K562 (cell line): ENCODE measurements at regions not wholly inside any gene's neighbourhood (a gene's known extent, or its start where the extent isn't known, plus 50 kb on each side); places are given as distances from the start of the nearest gene placed in this dataset.

Experiments used
- ATAC-seq: fragments of 200-7000 bp; cut with Tn5 transposase; 3 replicates; pipeline ENCODE4 v1.9.1; 2020; ENCODE audit warnings: moderate library complexity
- BruUV-seq: library from RNA; stranded (reverse); fragments of 400-500 nt; replicated peaks from 2 replicates; lab custom pipeline; 2021; lab: Mats Ljungman, UMichigan
- CTCF ChIA-PET: fragments of 300-600 bp; formaldehyde crosslinking; extraction: SDS; loops from one replicate; lab custom pipeline; 2021; ENCODE audit warnings: low intra/inter-chr PET ratio; lab: Yijun Ruan, JAX
- POLR2A ChIA-PET: fragments of 300-600, 350-650 bp; sonication (Branson Sonifier 250); formaldehyde crosslinking; extraction: SDS; loops from one replicate; lab custom pipeline; 2021; ENCODE audit warnings: antibody characterized with exemption, inconsistent platforms; lab: Yijun Ruan, JAX
- DNase-seq, 4 experiments: peaks; one replicate each; pipeline versions ENCODE4 v3.0.0 to v3.0.0-alpha.2; 2011 to 2018; ENCODE audit warnings: low spot score in 3 of 4, mixed read lengths in 3 of 4; ENCODE audit errors: extremely low read depth in 1 of 4
- FAIRE-seq: peaks from 2 replicates; lab custom pipeline; 2011; peaks lifted over from hg19 to GRCh38; lab: Jason Lieb, UNC
- H2AFZ ChIP-seq: 2 replicates; pipeline ENCODE4 v1.6.0; 2011; ENCODE audit warnings: low read depth, low read length, control low read depth, inconsistent platforms
- H3K27ac ChIP-seq: fragments of 200-600 bp; 3 replicates; pipeline ENCODE4 v1.8.0; 2011; ENCODE audit warnings: low read depth, mild to moderate bottlenecking, control low read depth, inconsistent platforms, low read length, moderate library complexity, mixed read lengths; ENCODE audit errors: extremely low read depth
- H3K27me3 ChIP-seq, 2 experiments: fragments of 300-600 bp in 1 of 2; 2 replicates in 1 of 2; 3 replicates in 1 of 2; pipeline versions ENCODE4 v1.6.0 to v1.8.0; 2011; ENCODE audit warnings: inconsistent platforms in 2 of 2, low read length in 2 of 2, mild to moderate bottlenecking in 1 of 2, mixed read lengths in 1 of 2, moderate library complexity in 1 of 2; ENCODE audit not compliant: control insufficient read depth in 2 of 2, insufficient read depth in 2 of 2
- H3K36me3 ChIP-seq: fragments of 300-600 bp; 3 replicates; pipeline ENCODE4 v1.8.0; 2011; ENCODE audit warnings: mild to moderate bottlenecking, low read length, inconsistent platforms; ENCODE audit not compliant: control insufficient read depth, insufficient read depth
- H3K4me1 ChIP-seq, 2 experiments: fragments of 200-600 bp in 1 of 2; replicated peaks in 1 of 2; 2 replicates in 1 of 2; 3 replicates in 1 of 2; pipeline versions ENCODE4 v1.5.1 to v1.8.0; 2011; ENCODE audit warnings: inconsistent platforms in 2 of 2, low read length in 2 of 2, mild to moderate bottlenecking in 1 of 2, mixed read lengths in 1 of 2, moderate library complexity in 1 of 2; ENCODE audit not compliant: control insufficient read depth in 2 of 2, insufficient read depth in 2 of 2
- H3K4me2 ChIP-seq: 2 replicates; pipeline ENCODE4 v1.6.1; 2011; ENCODE audit warnings: low read length, control low read depth, inconsistent platforms, mixed read lengths; ENCODE audit not compliant: insufficient read depth
- H3K4me3 ChIP-seq: fragments of 200-600 bp; sonication (generic), shearing (Covaris generic); 2 replicates; pipeline ENCODE4 v1.5.1; 2016; ENCODE audit warnings: control low read depth, inconsistent platforms
- H3K79me2 ChIP-seq: fragments of 200-600 bp; 3 replicates; pipeline ENCODE4 v1.8.0; 2011; ENCODE audit warnings: low read length, inconsistent platforms; ENCODE audit not compliant: control insufficient read depth, insufficient read depth
- H3K9ac ChIP-seq, 2 experiments: 2 replicates each; pipeline versions ENCODE4 v1.6.0 to v1.6.1; 2011; ENCODE audit warnings: low read depth in 2 of 2, low read length in 2 of 2, control low read depth in 1 of 2, inconsistent platforms in 1 of 2, mild to moderate bottlenecking in 1 of 2, mixed read lengths in 1 of 2; ENCODE audit not compliant: insufficient read depth in 1 of 2
- H3K9me1 ChIP-seq: one replicate; pipeline ENCODE4 v1.6.0; 2011; ENCODE audit warnings: inconsistent platforms, mild to moderate bottlenecking, low read length, moderate library complexity; ENCODE audit not compliant: control insufficient read depth, insufficient read depth
- H3K9me3 ChIP-seq: replicated peaks from 2 replicates; pipeline ENCODE4 v1.5.1; 2011; ENCODE audit warnings: low read depth, low read length, inconsistent platforms; ENCODE audit not compliant: control insufficient read depth, insufficient read depth
- H4K20me1 ChIP-seq: replicated peaks from 2 replicates; pipeline ENCODE4 v1.6.1; 2011; ENCODE audit warnings: low read length, inconsistent platforms, mixed read lengths; ENCODE audit not compliant: control insufficient read depth, insufficient read depth
- IFI16 ChIP-seq: fragments of 250-450 bp; sonication (Bioruptor Pico); IDR thresholded peaks from 2 replicates; pipeline ENCODE4 v2.1.2; 2022; ENCODE audit warnings: mild to moderate bottlenecking, inconsistent platforms
- IRF2 ChIP-seq: sonication (generic); formaldehyde crosslinking; IDR thresholded peaks from 2 replicates; pipeline ENCODE4 v1.8.1; 2022; ENCODE audit warnings: mild to moderate bottlenecking, missing genetic modification reagents
- KLF13 ChIP-seq: fragments of 450-650 bp; IDR thresholded peaks from 2 replicates; pipeline ENCODE4 v1.6.1; 2016; ENCODE audit warnings: missing genetic modification characterization, low read depth, mild to moderate bottlenecking, missing compliant biosample characterization, moderate library complexity, borderline replicate concordance
- NR2C2 ChIP-seq, 2 experiments: fragments of 200-800 bp in 1 of 2; sonication (Bioruptor generic) in 1 of 2; sonication (generic) in 1 of 2; formaldehyde crosslinking in 1 of 2; IDR thresholded peaks; 2 replicates each; pipeline versions ENCODE4 v1.6.1 to v1.8.0; 2016 to 2022; ENCODE audit warnings: mild to moderate bottlenecking in 1 of 2, missing compliant biosample characterization in 1 of 2, missing genetic modification characterization in 1 of 2, missing genetic modification reagents in 1 of 2
- PHTF2 ChIP-seq: fragments of 250-450 bp; sonication (Bioruptor Pico); IDR thresholded peaks from 2 replicates; pipeline ENCODE4 v1.5.0; 2021; ENCODE audit warnings: mild to moderate bottlenecking
- SIN3A ChIP-seq, 2 experiments: fragments of 150-350 bp in 1 of 2; IDR thresholded peaks; 2 replicates each; pipeline ENCODE4 v1.6.1; 2011 to 2016; ENCODE audit warnings: borderline replicate concordance in 2 of 2, low read depth in 2 of 2, low read length in 2 of 2, mild to moderate bottlenecking in 2 of 2, moderate library complexity in 2 of 2; ENCODE audit not compliant: control insufficient read depth in 1 of 2
- ZNF324 ChIP-seq: fragments of 250-450 bp; sonication (Bioruptor Pico); IDR thresholded peaks from 2 replicates; pipeline ENCODE4 v1.4.0; 2020; ENCODE audit warnings: mild to moderate bottlenecking
- ZSCAN32 ChIP-seq: fragments of 450-650 bp; formaldehyde crosslinking; IDR thresholded peaks from 2 replicates; pipeline ENCODE4 v1.4.0; 2020; ENCODE audit warnings: mild to moderate bottlenecking, moderate library complexity
- WGBS: fragments of 100-300 bp; shearing (Covaris generic); methylation state at CpG from one replicate; pipeline ENCODE4 v1.1.6; 2016; ENCODE audit warnings: low coverage, mixed read lengths; ENCODE audit not compliant: insufficient coverage; ENCODE audit errors: missing lambda C conversion rate; 5-methylcytosine and 5-hydroxymethylcytosine counted together
- in situ Hi-C: fragments of 300-500 bp; cut with MboI; formaldehyde crosslinking; loops from 4 replicates; pipeline ENCODE4 v1.15.0; 2018; ENCODE audit warnings: inconsistent platforms, mixed read lengths
- intact Hi-C: fragments of 100-400 bp; cut with micrococcal nuclease; formaldehyde crosslinking; loops from 2 replicates; pipeline ENCODE4 v1.14.2; 2022
- TF ChIP-seq, protein P1 (sequence below): fragments of 450-650 bp; IDR thresholded peaks from 2 replicates; pipeline ENCODE4 v1.7.1; 2018; ENCODE audit warnings: mild to moderate bottlenecking, low read depth; ENCODE audit not compliant: partially characterized antibody
- TF ChIP-seq, protein P2 (sequence below): fragments of 450-650 bp; IDR thresholded peaks from 2 replicates; pipeline ENCODE4 v1.6.1; 2017; ENCODE audit warnings: mild to moderate bottlenecking, moderate library complexity
- TF ChIP-seq, protein P3 (sequence below): fragments of 150-350 bp; IDR thresholded peaks from 2 replicates; pipeline ENCODE4 v1.6.1; 2014; ENCODE audit warnings: low read depth, mild to moderate bottlenecking, low read length, borderline replicate concordance

DNA sequence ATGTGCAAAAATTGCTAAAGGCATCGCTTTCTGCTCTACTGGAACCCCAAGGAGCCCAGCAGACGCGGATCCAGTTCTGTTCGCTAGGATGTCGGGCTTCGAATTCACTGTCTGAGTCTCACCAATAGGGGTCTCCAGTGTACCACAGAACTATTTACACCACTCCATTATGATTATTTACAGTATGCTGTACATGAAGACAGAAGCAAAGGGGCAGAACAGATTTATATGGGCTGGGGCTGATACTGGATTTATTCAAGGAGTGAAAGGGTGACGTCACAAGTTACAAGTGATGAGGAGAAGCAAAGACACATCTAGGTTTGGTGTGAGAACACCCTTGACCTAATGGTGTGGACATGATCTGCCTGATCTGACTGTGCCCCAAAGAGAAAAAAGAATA is 185.3 kb upstream of the ATP5MC3 start:
- Histone ChIP-seq H4K20me1 (no peaks in the 10 kb centered on the region; the same call in 1 of the 2 replicates), H3K36me3 (no peaks in the 10 kb centered on the region), H2AFZ (no peak overlapping the region), H3K9ac (no peak overlapping the region), H3K4me1 (no peaks in the 10 kb centered on the region), H3K9me3 (no peaks in the 10 kb centered on the region), H3K4me3 (no peak overlapping the region), H3K79me2 (no peaks in the 10 kb centered on the region), H3K27me3 (0 out of 5 replicates have a peak, but pooled peaks cover 0 to 4% of the 10 kb centered on the region in 2 experiments), H3K27ac (no peak overlapping the region), H3K9me1 (no peaks in the 10 kb centered on the region), H3K4me2 (no peak overlapping the region)
- ChIA-PET POLR2A (no interaction called here), CTCF (interaction anchor here (0.5 to 1.8 kb wide), 9 partner anchors 38 to 1285 kb away, joined by 3 to 6 read pairs (median 5); no protein-coding TSS in a partner anchor)
- intact Hi-C loops (loop anchor here (1.0 to 5.0 kb wide), 2 partner anchors 320 to 719 kb away; no protein-coding TSS in a partner anchor), in situ Hi-C loops (no loop called here)
- peak; percentile 53 to 67 (median 62) for DNase-seq
- under 1% methylated on average over 7 of the region's 7 CpGs for WGBS
- no TSS peak for BruUV-seq
- peak; percentile 90 for FAIRE-seq
- peak; percentile 98 for ATAC-seq
- TF ChIP-seq ZSCAN32 (CRISPR knock-in tag): no peak
- TF ChIP-seq SIN3A (IDR thresholded peaks at IDR 0.05; ENCODE audit: borderline replicate concordance in 2 of 2, control insufficient read depth in 1 of 2, low read depth in 2 of 2, low read length in 2 of 2): no peak
- no peak for TF ChIP-seq PHTF2 (CRISPR knock-in tag)
- no peak for TF ChIP-seq IFI16 (CRISPR knock-in tag)
- TF ChIP-seq, protein P1, sequence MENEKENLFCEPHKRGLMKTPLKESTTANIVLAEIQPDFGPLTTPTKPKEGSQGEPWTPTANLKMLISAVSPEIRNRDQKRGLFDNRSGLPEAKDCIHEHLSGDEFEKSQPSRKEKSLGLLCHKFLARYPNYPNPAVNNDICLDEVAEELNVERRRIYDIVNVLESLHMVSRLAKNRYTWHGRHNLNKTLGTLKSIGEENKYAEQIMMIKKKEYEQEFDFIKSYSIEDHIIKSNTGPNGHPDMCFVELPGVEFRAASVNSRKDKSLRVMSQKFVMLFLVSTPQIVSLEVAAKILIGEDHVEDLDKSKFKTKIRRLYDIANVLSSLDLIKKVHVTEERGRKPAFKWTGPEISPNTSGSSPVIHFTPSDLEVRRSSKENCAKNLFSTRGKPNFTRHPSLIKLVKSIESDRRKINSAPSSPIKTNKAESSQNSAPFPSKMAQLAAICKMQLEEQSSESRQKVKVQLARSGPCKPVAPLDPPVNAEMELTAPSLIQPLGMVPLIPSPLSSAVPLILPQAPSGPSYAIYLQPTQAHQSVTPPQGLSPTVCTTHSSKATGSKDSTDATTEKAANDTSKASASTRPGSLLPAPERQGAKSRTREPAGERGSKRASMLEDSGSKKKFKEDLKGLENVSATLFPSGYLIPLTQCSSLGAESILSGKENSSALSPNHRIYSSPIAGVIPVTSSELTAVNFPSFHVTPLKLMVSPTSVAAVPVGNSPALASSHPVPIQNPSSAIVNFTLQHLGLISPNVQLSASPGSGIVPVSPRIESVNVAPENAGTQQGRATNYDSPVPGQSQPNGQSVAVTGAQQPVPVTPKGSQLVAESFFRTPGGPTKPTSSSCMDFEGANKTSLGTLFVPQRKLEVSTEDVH: no peak
- no peak for TF ChIP-seq NR2C2 (CRISPR knock-in tag; IDR thresholded peaks at IDR 0.05)
- no peak for TF ChIP-seq NR2C2 (tag; IDR thresholded peaks at IDR 0.05)
- TF ChIP-seq, protein P2, sequence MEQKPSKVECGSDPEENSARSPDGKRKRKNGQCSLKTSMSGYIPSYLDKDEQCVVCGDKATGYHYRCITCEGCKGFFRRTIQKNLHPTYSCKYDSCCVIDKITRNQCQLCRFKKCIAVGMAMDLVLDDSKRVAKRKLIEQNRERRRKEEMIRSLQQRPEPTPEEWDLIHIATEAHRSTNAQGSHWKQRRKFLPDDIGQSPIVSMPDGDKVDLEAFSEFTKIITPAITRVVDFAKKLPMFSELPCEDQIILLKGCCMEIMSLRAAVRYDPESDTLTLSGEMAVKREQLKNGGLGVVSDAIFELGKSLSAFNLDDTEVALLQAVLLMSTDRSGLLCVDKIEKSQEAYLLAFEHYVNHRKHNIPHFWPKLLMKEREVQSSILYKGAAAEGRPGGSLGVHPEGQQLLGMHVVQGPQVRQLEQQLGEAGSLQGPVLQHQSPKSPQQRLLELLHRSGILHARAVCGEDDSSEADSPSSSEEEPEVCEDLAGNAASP: no peak
- no peak for TF ChIP-seq IRF2 (CRISPR knock-in tag)
- TF ChIP-seq, protein P3, sequence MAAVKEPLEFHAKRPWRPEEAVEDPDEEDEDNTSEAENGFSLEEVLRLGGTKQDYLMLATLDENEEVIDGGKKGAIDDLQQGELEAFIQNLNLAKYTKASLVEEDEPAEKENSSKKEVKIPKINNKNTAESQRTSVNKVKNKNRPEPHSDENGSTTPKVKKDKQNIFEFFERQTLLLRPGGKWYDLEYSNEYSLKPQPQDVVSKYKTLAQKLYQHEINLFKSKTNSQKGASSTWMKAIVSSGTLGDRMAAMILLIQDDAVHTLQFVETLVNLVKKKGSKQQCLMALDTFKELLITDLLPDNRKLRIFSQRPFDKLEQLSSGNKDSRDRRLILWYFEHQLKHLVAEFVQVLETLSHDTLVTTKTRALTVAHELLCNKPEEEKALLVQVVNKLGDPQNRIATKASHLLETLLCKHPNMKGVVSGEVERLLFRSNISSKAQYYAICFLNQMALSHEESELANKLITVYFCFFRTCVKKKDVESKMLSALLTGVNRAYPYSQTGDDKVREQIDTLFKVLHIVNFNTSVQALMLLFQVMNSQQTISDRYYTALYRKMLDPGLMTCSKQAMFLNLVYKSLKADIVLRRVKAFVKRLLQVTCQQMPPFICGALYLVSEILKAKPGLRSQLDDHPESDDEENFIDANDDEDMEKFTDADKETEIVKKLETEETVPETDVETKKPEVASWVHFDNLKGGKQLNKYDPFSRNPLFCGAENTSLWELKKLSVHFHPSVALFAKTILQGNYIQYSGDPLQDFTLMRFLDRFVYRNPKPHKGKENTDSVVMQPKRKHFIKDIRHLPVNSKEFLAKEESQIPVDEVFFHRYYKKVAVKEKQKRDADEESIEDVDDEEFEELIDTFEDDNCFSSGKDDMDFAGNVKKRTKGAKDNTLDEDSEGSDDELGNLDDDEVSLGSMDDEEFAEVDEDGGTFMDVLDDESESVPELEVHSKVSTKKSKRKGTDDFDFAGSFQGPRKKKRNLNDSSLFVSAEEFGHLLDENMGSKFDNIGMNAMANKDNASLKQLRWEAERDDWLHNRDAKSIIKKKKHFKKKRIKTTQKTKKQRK: no peak
- no peak for TF ChIP-seq KLF13 (tag)
- TF ChIP-seq ZNF324 (CRISPR knock-in tag): no peak
